Hepatic stellate cell (primary cell): ENCODE measurements at regions not wholly inside any gene's neighbourhood (a gene's known extent, or its start where the extent isn't known, plus 50 kb on each side); places are given as distances from the start of the nearest gene placed in this dataset.
"Not testable (repeated sequence)": the region's sequence is repeated elsewhere in the genome, so short reads cannot be mapped to it uniquely, and the experiment has no call there.

Experiments
- DNase-seq: peaks from one replicate; pipeline ENCODE4 v3.0.0; 2011; ENCODE audit warnings: low spot score

DNA sequence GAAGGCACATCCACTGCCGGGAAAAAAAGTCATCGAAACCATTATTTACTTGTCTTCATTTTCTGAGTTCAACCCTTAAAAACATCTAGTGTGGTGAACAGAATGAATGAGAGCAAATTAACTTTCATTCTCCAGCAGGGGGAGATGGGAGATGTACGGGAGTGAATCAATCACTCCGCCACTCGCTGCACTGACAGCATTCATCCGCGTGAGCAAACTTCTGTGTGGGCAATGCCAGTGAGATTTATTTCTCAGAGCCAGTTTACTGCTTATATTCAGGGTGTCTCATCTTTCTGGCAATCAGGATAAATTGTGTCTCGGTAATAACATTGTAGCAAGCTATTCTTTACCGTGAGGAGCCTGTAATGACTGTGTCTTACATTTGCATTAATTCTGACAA, 463.6 kb upstream of the MIS18BP1 start:
- no peak for DNase-seq

DNA sequence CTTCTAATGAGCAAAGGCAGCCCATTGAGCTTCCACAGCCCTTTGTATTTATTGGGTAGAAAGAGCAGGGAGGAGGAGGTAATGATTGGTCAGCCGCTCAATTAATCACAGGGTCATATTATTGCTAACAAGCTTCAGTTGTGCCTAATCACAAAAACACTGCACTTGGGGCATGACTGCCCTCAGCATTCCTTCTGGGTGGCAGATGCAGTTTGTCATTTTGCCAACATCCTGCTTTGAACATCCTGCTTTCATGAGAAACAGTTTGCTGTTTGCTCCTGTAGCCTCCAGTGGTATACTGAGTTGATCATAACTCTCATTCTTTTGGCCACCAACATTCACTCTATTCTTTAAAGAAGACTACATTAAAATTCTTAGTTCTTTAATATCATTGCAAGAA, 462.9 kb upstream of the MIS18BP1 start:
- no peak for DNase-seq

DNA sequence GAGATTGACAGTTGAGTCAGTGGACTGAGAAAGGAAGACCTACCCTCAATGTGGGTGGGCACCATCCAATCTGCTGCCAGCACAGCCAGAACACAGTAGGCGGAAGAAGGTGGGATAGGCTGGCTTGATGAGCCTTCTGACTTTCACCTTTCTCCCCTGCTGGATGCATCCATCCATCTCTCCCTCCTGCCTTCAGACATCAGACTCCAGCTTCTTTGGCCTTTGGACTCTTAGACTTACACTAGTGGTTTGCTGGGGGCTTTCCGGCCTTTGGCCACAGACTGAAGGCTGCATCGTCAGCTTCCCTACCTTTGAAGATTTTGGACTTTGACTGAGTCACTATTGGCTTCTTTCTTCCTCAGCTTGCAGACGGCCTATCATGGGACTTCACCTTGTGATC, 456.5 kb upstream of the MIS18BP1 start:
- no peak for DNase-seq

DNA sequence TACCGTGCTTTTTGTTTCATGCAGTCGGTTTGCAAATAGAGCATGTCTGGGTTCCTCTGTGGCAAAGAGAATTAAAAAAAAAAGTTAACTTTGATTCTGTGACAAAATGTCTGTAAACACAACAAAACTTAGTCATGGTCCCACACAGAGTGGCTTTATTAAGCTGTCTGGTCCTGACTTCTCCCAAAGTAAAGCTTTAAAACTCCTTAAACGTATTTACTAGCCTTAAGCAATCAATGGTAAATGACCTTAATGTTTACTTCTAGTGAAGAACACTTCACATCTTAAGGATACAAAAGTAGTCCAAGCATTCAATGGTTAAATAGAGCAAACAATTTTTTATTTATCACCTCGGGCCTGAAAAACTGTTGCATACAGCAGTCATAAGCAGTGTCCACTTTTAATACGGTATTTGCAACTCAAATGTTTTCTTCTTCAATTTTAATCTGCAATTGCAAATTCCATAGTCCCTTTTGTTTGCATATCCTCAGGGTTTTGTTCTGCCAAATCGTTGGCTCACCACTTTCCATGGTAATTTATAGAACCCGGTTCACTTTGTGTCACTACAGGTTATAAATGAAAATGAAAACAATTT, 453.0 kb upstream of the MIS18BP1 start:
- no peak for DNase-seq

DNA sequence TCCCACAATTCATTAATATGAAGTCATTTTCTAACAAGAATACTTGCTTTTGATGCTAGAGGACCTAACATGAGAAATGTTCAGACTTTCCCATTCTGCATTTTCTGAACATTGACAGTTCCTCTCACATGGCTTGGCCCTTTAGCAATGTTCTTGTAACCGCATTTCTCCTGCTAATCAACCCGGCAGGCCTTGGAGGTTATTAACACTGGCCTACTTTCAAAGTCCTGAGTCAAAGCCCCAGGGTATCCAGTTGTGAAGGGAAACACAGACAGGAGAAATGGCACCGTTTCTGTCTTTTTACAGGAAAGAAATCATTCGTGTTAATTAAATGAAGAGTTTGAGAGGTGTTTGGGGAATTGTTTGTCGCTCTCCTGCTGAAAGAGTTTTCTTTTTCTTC, 446.5 kb upstream of the MIS18BP1 start:
- DNase-seq: no peak

DNA sequence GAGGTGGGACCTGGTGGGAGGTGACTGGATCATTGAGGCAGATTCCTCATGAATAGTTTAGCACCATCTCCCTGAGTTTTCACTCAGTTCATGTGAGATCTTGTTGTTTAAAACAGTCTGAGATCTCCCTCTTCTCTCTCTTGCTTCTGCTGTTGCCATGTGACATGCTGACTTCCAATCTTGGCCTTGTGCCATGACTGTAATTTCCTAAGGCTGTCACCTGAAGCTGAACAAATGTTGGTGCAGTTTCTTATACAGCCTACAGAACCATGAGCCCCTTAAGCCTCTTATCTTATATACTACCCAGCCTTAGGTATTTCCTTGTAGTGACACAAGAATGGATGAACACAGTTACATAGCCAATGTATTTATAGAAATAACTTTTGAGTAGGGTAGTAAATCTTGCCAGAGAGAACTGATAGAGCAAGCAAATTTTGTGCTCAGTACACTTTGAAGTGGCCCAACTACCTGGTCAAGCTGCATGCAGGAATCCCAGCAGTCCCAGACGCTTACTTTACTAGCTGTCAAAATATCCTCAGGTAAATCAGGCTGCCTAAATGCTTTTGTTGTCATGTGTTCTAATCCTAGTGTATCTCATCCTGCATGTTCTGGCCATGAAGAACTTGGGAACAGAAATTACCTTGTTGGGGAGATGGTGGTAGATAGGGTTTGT, 445.6 kb upstream of the MIS18BP1 start:
- DNase-seq: no peak

DNA sequence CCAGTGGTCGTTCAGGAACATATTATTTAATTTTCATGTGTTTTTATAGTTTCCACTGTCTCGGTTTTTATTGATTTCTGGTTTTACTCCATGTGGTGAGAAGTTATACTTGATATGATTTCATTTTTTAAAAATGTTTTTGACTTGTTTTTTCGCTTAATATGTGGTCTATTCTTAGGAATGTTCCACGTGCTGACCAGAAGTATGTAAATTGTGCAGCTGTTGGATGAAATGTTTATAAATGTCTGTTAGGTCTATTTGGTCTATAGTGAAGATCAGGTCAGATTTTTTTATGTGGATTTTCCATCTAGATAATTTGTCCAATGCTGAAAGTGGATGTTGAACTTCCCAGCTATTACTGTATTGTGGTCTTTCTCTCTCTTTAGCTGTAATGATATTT, 433.8 kb upstream of the MIS18BP1 start:
- no peak for DNase-seq

DNA sequence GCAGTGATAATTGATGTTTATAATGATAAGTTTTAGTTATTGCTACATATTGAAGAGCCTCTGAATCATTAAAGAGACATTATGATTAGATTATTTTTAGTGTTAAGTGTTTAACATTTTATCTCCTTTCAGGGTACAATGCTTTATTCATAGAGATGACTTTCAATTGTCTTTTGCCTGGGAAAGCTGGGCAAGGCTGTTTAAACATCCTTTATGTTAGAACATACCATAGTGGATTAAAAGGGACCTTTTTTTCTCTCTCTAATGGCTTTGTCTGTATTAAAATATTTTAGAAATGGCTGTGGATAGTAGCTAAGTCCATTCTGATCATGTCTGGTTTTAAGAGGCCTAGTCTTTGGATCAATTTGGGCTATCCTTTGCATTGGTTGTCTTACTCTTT, 427.5 kb upstream of the MIS18BP1 start:
- no peak for DNase-seq

DNA sequence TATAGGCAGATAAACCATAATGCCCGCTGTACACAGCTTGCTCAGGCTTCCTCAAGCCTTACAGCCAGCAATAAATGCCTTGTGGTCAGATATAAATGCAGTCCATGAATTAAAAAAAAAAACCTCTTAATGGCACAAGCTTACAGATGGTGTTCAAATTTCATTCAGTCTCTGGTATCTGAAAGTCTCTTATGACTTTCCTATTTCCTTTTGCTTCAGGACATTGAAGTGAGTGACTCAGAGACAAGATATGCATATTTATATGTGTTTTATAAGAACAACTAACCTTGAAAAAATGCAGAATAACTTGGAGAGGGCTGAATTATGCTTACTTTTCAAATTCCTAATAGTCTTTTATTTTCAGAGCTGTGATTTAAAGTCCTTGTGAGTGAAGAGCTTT, 426.9 kb upstream of the MIS18BP1 start:
- peak; percentile 18 for DNase-seq

DNA sequence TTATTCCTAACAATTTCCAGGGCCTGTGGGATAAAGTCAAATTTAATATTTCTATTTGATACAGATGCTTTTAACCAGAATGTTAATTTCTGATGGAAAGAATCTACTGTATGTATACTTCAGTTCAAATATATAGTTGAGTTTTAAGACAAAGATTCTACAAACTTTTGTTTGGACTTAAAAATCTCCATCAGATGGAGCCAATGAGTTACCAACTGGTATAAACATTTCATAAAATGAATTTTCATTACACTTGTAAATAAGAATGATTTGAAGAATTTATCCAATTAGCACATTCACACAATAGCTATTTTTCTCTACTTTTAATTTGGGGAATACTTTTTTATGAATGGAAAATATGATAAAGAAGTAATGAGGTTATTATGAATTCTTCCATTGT, 425.2 kb upstream of the MIS18BP1 start:
- DNase-seq: no peak

DNA sequence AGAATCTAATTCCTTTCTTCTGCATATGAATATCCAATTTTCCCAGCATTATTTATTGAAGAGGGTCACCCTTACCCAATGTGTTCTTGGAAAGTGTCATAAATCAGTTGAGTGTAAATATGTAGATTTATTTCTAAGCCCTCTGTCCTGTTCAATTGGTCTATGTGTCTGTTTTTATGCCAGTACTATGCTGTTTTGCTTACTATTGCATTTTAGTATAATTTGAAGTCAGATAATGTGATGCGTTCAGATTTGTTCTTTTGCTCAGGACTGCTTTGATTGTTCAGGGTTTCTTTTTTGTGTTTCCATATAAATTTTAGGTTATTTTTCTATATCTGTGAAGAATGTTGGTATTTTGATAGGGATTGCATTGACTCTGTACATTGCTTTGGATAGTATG, 420.4 kb upstream of the MIS18BP1 start:
- DNase-seq: no peak

DNA sequence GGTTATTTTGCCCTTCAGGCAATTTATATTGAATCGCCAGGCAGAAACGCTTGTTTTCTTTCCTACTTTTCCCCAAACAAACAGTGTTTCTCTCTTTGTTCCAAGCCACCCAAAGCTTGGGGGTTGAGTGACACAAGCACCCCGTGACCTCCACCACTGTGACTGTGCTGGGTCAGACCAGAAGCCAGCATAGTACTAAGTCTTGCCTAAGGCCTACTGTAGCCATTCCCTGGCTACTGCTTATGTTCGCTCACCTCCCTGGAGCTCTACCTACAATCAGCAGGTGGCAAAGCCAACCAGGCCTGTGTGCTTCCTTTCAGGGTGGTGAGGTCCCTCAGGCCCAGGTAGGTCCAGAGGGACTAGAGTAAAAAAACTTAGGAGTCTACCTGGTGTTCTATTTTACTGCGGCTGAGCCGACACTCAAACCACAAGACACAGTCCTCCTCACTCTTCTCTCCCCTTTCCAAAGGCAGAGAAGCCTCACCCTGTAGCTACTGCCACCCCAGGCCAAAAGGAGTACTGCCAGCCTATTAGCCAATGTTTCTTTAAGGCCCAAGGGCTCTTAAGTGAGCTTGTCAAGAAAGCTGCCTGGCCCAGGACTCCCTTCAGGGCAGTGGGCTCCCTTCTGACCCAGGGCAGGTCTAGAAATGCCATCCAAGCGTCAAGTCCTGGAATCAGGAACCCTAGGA, 411.8 kb upstream of the MIS18BP1 start:
- no peak for DNase-seq

DNA sequence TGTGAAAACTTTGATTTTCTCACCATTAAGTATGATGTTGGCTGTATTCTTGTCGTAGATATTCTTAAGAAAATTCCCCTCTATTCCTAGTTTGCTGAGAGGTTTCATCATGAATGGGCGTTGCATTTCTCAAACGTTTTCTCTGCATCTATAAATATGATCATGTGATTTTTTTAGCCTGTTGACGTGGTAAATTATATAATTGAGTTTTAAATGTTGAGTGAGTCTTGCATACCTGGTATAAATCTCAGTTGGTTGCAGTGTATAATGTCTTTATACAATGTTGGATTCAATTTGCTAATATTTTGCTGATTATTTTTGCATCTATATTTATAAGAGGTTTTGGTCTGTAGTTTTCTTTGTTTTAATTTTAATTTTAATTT, 405.9 kb upstream of the MIS18BP1 start:
- no peak for DNase-seq

DNA sequence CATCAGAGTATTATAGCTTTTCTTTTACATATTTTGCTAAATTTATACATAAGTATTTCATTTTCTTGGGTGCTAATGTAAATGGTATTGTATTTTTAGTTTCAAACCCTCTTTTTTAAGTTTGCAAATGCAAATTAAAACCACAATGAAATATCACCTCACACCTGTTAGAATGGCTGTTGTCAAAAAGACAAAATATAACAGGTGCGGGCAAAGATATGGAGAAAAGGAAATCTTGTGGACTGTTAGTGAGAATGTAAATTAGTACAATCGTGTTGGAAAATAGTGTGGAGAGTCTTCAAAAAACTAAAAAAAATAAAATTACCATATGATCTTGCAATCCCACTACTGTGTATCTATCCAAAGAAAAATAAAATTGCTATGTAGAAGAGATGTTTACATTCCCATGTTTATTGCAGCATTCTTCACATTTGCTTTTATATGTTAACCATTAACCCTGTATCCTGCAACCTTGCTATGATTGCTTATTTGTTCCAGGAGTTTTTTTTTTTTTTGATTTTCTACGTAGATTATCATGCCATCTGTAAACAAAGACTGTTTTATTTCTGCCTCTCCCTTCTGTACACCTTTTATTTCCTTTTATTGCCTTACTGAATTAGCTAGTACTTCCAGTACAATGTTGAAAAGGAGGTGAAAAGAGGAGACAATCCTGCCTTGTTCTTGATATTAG, 405.4 kb upstream of the MIS18BP1 start:
- no peak for DNase-seq

DNA sequence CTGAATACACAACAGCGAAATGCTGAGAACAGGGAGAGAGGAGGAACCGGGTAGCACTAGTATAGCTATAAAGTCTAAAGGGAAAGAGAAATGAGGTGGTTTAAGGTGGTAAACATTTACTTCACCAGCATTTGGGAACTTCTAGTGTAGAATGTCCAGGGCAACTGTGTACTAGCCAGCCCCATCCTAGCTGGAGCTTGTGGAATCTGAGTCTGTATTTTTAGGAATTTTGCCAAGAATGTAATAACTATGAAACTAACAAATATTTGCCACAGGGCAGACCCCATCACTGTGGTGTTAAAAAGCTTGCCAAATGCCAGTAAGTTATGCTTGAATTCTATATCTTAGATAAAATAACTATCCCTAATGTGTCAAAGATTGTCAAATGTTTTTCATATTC, 398.9 kb upstream of the MIS18BP1 start:
- DNase-seq: no peak

DNA sequence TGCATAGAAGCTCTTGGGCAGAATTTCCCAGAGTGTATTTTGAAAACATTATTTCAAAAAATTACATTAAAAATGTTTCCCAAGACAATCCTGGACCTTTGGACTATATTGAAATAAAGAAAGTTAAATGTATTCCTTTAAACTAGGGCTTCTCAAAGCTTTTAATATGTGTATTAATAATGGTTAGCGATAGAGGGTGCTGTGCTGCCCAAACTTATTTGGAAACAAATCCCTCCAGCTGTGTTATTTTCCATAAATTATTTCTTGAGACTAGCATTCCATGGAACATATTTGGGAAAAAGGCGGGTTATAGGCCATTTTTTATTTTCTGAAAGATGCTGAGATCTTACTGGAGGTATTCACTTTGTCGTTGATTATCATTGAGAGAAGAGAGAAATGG, 397.8 kb upstream of the MIS18BP1 start:
- DNase-seq: no peak

DNA sequence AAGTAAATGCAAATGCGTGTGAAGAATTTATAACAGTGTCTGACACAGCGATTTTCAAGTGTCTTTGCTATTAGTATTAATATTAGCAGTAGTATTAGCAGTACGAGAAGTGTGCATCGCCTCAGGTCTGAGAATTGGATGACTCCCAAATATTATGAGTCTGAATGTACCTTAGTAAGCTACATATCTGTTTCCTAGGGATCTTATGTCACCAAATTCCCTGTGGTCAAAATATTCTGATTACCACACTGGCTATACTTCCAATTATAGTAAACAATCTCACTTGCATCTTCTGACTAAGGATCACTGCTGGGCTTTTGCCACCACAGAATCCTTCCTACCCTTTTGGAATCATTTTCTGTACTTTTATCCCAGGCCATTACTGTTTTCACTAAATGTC, 396.0 kb upstream of the MIS18BP1 start:
- DNase-seq: no peak

DNA sequence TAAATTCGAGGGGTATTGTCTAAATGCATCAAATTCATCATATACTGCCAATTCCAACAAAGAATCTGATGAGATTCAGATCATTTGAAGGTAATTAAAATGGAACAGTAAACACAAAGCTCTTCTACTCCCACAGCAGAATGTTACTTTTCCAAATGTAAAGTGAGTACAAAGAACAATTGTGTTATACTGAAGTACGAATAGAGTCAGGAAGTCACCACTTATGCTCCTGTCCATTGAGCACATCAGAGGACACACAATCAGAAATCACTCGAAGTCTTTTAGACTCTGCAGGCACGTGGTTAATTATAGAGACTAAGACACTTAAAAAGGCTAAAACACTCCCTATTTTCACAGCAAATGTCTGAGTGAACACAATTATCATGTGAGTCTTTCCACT, 388.5 kb upstream of the MIS18BP1 start:
- DNase-seq: no peak

DNA sequence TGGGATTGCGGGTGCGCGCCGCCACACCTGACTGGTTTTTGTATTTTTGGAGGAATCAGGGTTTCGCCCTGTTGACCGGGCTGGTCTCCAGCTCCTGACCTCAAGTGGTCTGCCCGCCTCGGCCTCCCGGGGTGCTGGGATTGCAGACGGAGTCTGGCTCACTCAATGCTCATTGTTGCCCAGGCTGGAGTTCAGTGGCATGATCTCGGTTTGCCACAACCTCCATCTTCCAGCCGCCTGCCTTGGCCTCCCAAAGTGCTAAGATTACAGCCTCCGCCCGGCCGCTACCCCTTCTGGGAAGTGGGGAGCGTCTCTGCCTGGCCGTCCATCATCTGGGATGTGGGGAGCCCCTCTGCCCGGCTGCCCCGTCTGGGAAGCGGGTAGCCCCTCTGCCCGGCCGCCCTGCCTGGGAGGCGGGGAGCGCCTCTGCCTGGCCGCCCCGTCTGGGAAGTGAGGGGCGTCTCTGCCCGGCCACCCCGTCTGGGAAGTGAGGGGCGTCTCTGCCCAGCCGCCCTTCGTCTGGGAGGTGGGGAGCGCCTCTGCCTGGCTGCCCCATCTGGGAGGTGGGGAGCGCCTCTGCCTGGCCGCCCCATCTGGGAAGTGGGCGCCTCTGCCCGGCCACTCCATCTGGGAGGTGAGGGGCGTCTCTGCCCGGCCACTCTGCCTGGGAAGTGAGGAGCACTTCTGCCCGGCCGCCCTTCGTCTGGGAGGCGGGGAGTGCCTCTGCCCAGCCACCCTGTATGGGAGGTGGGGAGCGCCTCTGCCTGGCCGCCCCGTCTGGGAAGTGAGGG, 381.8 kb upstream of the MIS18BP1 start:
- DNase-seq: not testable (repeated sequence)

DNA sequence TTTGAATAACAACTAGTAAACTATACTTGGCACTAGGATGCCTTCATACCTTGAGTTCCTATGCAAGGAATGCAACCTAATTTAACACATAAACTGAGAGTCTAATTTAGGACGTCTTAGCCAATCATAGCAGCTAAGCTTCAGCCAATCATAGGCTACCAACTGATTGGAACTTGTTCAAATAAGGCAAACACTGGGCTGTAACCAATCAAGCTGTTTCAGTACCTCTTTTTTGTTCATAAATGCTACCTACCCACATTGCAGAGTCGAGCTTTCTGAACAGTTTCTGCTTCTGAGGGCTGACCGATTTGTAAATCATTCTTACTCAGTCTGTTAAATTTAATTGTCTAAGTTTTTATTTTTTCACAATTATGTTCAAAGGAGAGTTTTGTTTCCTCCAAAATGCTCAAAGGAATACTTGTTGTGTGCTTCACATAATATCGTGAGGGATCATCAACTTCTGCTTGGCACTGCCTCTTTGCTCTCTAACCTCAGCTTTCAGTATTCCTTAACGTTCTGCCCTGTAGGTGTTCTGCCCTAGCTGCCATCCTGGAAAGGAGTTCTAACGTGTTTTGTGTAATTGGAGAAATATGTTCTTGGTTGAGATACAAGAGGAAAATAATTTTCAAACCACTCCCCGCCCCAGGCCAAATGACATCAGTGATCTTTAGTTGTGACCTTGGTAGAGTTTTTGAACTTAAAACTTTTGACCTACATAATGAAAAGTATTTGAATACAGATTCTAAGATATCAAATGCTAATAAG, 380.4 kb upstream of the MIS18BP1 start:
- DNase-seq: no peak

DNA sequence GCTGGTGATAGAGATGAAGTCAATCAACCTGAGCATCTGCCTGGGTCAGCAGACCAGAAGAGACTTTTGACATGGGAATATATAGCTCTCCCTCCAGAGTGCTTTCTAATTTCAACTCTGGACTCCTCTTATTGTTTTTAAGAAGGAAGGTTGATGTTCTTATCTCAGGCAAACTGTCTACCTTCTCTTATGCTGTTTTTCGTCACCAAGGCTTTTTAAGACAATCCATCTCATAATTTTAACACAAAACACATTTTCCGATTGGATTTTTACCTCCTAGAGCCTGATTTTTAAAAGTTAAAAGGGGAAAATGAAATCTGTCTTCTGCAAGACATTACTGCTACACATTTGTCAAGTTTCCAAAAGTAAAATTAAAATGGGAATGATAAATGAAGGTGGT, 368.7 kb upstream of the MIS18BP1 start:
- DNase-seq: no peak

DNA sequence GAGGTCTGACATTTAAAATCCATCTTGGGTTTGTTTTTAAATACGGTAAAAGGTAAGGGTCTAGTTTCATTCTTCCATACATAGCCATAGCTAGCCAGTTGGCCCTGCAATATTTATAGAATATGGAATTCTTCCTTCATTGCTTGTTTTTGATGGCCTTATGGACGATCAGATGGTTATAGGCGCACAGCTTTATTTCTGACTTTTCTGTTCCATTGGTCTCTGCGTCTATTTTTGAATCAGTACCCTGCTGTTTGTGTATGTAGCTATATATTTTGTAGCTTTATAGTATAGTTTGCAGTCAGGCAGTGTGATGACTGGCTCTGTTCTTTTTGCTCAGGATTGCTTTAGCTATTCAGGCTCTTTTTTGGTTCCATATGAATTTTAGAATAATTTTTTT, 366.8 kb upstream of the MIS18BP1 start:
- no peak for DNase-seq
